Endothelial cell of hepatic sinusoid (primary cell): ENCODE measurements at regions not wholly inside any gene's neighbourhood (a gene's known extent, or its start where the extent isn't known, plus 50 kb on each side); places are given as distances from the start of the nearest gene placed in this dataset.
"Not testable (repeated sequence)": the region's sequence is repeated elsewhere in the genome, so short reads cannot be mapped to it uniquely, and the experiment has no call there.

Experiments used
- in situ Hi-C: cut with HindIII; loops from 2 replicates; pipeline ENCODE4 v1.10.0; 2017; ENCODE audit warnings: low sequenced_read_pairs

- in situ Hi-C loops, result no loop called here
Observed at GRCh38 chr6:155678361-155678760, 222.7 kb upstream of the NOX3 start.

DNA sequence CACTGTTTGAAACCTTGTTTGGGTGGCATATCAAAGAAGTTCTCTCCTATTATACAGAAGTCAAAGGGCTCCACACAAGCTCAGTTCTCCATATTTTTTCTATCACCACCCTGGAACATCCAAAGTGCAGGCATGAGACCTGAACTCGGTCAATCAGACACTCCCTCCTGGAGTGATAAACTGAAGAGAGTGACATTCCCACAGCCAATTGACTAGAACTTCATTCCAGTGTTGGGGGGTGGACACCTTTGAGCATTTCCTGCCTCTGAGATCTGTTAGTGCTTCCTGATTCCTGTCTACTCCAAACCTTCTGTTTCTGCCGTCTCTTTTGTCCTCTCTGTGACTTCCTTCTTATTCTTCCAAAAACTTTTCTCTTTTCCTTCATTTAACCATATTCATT lies 220.7 kb upstream of the NOX3 start:
- in situ Hi-C loops, result no loop called here

DNA sequence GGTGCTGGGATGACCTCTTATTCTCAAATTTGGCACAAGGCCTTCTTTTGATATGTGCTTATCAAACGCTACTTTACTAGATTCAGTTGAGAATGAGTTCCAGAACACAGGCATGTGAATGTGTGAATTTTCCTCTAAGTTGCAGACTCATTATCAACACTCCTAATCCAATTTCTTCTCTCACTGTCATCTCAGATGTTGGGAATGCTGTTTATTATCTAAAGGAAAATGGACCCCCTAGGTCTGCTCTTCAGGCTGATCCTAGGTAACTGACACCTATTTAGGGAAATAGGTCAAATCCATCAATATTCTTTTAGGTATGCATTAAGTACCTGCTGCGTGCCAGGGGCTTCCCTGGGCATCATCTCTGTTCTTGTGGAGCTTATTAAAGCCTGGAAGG lies 215.0 kb upstream of the NOX3 start:
- in situ Hi-C loops, result no loop called here

- in situ Hi-C loops, result no loop called here
Observed at GRCh38 chr6:155660251-155660977, 204.8 kb upstream of the NOX3 start.

DNA sequence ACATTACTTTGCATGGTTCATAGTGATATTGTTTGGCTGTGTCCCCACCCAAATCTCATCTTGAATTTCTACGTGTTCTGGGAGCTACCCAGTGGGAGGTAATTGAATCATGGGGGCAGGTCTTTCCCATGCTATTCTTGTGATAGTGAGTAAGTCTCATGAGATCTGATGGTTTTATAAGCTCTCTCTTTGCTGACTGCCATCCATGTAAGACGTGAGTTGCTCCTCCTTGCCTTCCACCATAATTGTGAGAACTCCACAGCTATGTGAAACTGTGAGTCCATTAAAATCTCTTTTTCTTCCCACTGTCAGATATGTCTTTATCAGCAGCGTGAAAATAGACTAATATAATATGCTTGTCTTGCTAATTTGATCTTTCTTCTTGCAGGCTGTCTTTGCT lies 200.4 kb upstream of the NOX3 start:
- in situ Hi-C loops, result no loop called here

- in situ Hi-C loops, result no loop called here
Observed at GRCh38 chr6:155654474-155654873, 198.8 kb upstream of the NOX3 start.

GRCh38 chr6:155648301-155648700 lies 192.7 kb upstream of the NOX3 start:
- in situ Hi-C loops, result no loop called here

DNA sequence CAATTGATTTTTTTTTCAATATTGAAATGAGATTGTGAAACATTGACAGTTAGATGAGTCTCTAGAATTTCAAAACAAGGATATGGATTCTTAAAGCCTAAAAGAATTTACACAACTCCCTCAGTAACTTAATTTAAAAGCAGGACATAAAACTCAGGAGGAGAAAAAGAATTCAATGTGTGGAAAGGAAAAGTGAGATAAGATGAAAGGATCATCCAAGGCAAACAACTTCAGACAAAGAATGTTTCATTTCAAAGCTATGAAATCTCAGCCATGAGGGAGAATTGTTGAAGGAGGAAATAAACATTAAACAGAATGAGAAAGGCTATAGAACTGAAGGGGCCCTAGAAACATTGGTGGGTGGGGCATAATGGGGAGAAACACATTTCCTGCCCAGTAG lies 191.7 kb upstream of the NOX3 start:
- in situ Hi-C loops, result no loop called here

GRCh38 chr6:155646443-155646842 lies 190.8 kb upstream of the NOX3 start:
- in situ Hi-C loops, result no loop called here

DNA sequence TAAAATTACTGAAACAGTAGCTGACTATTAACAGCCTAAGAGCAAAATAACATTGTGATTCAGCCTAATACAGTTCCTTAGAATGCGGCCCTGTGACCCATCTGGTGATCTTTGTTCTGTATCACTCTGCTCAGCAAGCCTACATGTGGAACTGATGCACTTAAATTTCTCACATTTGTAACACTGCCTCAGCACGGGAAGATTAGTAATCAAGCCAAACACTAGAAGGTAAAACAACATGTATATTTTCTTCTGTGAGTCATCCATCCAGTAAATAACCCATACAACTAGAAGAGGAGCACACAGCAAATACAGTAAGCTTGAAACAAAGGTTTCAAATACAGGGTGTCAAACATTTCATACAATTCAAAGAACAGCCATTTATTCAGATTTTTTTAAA lies 189.7 kb upstream of the NOX3 start:
- in situ Hi-C loops, result no loop called here

- in situ Hi-C loops, result no loop called here
Observed at GRCh38 chr6:155641603-155642002, 186.0 kb upstream of the NOX3 start.

DNA sequence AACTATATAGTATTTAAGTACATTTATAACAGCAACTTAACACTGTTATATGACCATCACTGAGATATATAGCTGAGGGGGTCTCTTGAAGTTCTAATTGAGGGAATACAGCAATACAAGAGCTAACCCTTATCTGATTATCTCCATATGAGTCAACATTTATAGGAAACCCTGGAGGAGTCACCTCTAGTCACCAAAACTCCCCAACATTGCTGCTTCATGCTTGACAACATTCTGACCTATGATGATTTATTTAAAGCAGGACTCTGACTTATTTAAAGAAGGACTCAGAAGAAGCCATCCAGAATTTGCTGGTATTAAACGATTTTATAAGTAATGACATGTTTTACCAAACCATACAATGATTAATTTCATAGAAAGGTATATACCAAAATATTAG lies 182.6 kb upstream of the NOX3 start:
- in situ Hi-C loops, result no loop called here

DNA sequence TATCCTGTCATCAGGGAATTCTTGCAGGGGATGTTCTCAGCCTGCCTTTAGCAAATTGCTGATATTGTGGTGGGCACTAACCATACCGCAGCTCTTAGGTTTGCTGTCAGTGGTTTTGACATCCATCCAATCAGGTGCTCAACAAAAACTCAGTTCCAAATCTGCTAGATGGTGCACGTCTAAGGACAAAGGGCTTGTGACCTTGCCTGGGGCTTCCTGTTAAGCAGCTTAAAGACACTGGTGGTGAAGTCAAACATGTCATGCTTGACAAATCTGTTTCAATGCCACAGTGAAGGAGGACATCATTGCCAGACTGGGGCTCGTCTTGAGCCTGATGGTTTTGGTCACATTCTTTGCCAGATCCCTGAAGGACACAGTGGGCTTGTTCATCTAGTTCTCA lies 179.8 kb upstream of the NOX3 start:
- in situ Hi-C loops, result no loop called here

DNA sequence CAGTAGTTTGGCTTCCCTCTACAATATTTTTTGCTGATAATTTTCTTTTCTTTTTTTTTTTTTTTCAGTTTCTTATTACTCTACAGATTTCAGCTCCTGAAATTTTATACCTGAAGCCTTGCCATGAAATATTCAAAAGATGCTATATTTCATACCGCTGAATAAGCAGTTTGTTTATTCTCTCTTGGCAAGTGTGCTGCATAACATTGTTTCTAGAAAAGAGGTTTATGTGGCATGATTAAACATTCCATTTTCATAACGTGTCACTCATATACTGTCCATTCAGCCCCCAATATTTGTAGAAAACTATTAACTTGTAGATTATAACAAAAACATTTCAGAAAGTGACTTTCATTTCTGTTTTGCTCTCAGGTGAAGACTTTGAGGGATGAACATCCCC lies 174.4 kb upstream of the NOX3 start:
- in situ Hi-C loops, result no loop called here

- in situ Hi-C loops, result no loop called here
Observed at GRCh38 chr6:155629652-155630051, 174.0 kb upstream of the NOX3 start.

GRCh38 chr6:155628306-155628705 lies 172.7 kb upstream of the NOX3 start:
- in situ Hi-C loops, result no loop called here

DNA sequence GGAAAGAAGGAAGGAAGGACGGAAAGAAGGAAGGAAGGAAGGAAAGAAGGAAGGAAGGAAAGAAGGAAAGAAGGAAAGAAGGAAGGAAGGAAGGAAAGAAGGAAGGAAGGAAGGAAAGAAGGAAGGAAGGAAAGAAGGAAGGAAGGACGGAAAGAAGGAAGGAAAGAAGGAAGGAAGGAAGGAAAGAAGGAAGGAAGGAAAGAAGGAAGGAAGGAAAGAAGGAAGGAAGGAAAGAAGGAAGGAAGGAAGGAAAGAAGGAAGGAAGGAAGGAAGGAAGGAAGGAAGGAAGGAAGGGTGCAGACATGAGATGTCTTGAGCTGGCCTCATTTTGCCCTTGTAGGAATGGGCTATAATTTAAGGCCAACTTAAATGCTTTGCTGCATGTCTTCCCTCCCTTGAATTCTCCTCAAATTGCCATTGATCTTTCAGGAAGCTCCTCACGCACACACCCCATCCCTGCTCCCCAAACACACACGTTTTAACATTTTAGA lies 172.1 kb upstream of the NOX3 start:
- in situ Hi-C loops, result not testable (repeated sequence)

DNA sequence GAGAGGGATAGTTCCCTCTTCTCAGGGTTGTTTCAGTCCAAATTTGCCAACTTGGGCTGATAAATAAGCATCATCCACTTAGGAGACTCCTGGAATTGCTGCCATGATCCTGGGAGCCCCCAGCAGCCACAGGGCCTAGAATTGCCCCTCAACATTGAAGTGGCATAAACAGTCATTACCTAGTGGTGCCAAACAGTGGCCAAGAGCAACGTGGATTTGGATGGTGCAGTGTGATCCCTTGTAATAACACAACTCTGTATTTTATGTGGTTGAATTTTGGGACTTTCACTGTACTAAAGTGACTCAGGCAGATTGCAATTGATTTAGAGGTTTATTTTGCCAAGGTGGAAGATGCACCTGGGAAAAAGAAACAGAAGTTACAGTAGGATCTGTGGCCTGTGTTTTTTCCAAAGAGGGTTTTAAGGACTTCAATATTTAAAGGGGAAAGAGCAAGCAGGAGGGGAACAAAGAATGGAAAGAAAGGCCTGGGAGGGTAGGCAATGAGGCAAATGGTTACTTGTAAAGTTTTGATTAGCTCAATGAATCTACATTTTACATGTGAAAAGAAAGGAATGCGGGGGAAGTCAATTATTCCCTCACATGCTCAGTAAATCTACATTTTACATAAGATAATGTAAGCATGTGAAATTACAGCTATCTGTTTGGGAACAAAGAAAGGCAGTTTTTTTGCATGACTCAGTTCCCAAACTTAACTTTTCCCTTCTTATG lies 168.0 kb upstream of the NOX3 start:
- in situ Hi-C loops, result no loop called here

DNA sequence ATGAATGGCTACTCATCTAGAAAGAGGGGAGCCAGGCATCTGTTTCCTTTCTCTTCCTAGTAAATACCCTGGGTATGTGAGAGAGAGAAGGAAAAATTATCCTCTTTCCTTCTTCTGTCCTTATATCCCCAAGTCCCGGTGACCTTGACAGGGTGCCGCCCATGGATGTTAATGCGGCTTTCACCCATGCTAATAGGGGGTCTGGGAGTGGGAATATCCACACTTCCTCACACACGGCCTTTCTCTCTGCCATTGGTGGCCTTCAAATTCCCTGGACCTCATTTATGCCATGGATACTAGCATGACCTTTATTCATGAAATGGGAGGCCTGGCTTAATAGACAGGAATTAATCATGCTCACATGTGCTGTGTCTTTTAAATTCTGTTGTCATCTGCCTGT lies 159.0 kb upstream of the NOX3 start:
- in situ Hi-C loops, result no loop called here

DNA sequence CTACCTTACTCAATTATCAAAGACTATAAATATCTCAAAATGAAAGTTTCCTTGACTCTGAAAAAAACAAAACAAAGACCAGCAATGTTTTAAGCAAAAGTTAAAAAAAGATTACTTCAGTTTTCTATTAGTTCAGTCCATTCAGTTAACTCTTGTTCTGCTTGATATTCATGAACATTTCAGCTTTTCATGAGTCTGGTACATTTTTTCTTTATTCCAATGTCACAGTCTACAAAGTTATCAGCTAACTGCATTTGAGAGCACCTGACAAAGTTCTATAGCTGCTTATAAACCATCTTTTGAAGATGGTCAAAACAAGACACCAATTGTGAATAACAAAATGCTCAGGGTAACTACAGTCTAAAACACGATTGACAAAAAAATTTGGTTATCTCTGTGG lies 156.1 kb upstream of the NOX3 start:
- in situ Hi-C loops, result no loop called here

GRCh38 chr6:155604991-155605390 lies 149.4 kb upstream of the NOX3 start:
- in situ Hi-C loops, result loop anchor here (10.0 kb wide), 1 partner anchor 50 kb away; no protein-coding TSS in a partner anchor

DNA sequence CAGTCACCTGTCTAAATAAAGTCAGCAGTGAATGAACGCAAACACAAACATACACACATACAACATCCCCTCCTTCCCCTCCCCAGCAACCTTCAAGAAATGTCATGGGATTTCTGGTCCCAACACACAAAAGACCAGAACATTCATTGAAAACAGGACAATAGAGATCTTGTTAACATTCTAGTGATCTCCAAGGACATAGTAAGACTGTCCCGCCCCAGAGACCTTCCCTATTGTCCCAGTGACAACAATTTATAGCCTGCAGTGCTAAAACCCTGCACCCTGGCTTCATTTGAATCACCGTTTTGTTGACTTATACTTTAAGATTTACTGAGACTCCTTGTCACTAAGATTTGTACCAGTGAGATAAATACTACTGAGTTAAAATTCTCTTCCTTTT lies 143.9 kb upstream of the NOX3 start:
- in situ Hi-C loops, result no loop called here
